ENCODE measurements at regions not wholly inside any gene's neighbourhood (a gene's known extent, or its start where the extent isn't known, plus 50 kb on each side); places are given as distances from the start of the nearest gene placed in this dataset.

- TF ChIP-seq CTCF (IDR thresholded peaks at IDR 0.05; ENCODE audit: low read length, missing control alignments) = no peak
- no peak for DNase-seq (ENCODE audit: low read depth)
- H3K4me3 ChIP-seq (replicated peaks; ENCODE audit: low read depth, low read length) = no peak overlapping the region
These were observed 350.4 kb downstream of the EN1 start for GRCh38 chr2:118496870-118497611.

DNA sequence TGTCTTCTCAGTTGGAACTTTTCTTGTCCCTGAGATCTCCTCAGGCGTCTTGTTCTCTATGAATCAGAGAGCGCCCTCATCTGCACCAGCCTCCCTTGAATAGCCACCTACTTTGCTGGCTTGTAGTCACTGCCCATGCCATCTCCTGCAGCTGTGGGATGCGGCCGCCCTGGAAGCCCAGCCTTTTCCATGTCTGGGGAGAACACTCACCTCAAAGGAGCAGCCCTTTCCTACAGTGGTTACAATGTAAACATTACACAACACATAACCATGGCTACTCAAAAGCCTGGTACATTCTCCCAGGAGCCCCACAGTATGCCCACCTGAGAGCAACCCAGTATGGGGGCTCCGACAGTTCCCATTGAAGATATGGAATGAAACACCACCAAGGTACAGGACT, 351.0 kb downstream of the EN1 start:
- no peak overlapping the region for H3K4me3 ChIP-seq (replicated peaks; ENCODE audit: low read depth, low read length)
- DNase-seq (ENCODE audit: low read depth) = no peak
- TF ChIP-seq CTCF (IDR thresholded peaks at IDR 0.05; ENCODE audit: low read length, missing control alignments) = no peak

DNA sequence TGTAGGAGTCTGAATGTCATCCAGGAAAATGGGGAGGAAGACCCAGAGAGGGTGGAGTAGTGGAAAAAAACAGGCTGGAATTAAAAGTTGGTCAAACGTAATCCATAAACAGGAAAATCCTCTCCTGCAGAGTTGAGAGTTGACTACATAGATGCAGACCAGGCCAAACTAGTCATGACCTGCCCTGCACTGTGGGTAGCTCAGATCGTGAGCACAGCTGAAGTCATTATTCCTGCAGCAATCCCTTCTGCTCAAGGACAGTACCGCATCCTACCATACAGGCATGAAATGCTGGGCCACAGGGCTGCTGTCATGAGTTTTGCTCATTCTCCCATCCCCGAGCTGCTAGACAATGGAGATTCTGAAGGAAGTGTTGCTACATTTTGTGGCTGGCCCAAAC, 352.2 kb downstream of the EN1 start:
- TF ChIP-seq CTCF (IDR thresholded peaks at IDR 0.05; ENCODE audit: low read length, missing control alignments) = no peak
- DNase-seq (ENCODE audit: low read depth) = no peak
- no peak overlapping the region for H3K4me3 ChIP-seq (replicated peaks; ENCODE audit: low read depth, low read length)

- no peak overlapping the region for H3K4me3 ChIP-seq (replicated peaks; ENCODE audit: low read depth, low read length)
- no peak for TF ChIP-seq CTCF (IDR thresholded peaks at IDR 0.05; ENCODE audit: low read length, missing control alignments)
These were observed 354.2 kb downstream of the EN1 start for GRCh38 chr2:118493213-118493612.

GRCh38 chr2:118492335-118492734, 355.1 kb downstream of the EN1 start:
- peak; percentile 61 for DNase-seq (ENCODE audit: low read depth)
- H3K4me3 ChIP-seq (replicated peaks; ENCODE audit: low read depth, low read length) = no peak overlapping the region
- peak; percentile 53 for TF ChIP-seq CTCF (IDR thresholded peaks at IDR 0.05; ENCODE audit: low read length, missing control alignments)

More at GRCh38 chr2:118493213-118493612, 354.2 kb downstream of the EN1 start:
- DNase-seq (ENCODE audit: low read depth) = no peak

DNA sequence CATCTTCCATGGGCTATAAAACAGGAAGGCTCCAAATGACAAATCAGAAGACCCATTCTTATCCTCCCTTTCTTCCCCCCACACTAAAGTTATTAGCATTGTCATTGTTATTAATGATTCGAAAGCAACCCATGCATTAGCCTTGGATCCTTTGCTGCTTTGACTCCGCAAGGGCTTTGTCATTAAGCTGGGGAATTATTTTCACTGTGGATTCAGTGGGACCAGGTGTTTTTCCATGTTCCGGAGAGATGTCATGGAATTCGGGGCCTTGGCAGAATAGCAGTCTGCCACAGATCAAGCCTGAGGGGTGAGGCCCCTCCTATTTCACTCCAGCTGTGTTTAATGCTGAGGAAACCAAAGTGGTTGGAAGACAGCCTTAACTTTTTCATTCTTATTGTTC, 357.1 kb downstream of the EN1 start:
- TF ChIP-seq CTCF (IDR thresholded peaks at IDR 0.05; ENCODE audit: low read length, missing control alignments) = no peak
- no peak for DNase-seq (ENCODE audit: low read depth)
- H3K4me3 ChIP-seq (replicated peaks; ENCODE audit: low read depth, low read length) = no peak overlapping the region

DNA sequence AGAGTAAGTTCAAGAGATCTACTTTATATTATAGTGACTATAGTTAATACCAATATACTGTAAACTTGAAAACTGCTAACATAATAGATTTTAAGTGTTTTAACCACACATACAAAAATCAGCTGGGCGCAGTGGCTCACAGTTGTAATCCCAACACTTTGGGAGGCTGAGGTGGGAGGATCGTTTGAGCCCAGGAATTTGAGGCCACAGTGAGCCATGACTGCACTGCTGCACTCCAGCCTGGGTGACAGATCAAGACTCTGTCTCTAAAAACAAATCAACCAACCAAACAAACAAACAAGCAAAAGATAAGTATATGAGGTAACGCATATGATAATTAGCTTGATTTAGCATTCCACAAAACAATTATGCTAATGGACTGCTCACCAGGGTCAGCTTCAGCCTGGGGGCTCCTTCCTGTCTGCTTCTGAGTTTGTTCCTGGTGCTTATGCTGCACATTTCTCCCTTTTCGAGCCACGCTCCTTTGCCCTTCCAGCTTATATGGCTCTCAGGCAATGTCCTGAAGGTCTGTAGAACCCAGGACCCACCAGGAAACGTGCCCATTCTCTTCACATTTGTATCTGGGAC, 357.6 kb downstream of the EN1 start:
- no peak for DNase-seq (ENCODE audit: low read depth)
- no peak overlapping the region for H3K4me3 ChIP-seq (replicated peaks; ENCODE audit: low read depth, low read length)
- no peak for TF ChIP-seq CTCF (IDR thresholded peaks at IDR 0.05; ENCODE audit: low read length, missing control alignments)

Measured in fibroblast of pulmonary artery (primary cell).